ENCODE measurements at regions not wholly inside any gene's neighbourhood (a gene's known extent, or its start where the extent isn't known, plus 50 kb on each side); places are given as distances from the start of the nearest gene placed in this dataset.
"Not testable (repeated sequence)": the region's sequence is repeated elsewhere in the genome, so short reads cannot be mapped to it uniquely, and the experiment has no call there.

GRCh38 chr6:106807947-106808611 lies 166.4 kb downstream of the CD24 start:
- no peaks in the 10 kb centered on the region for H3K27me3 Mint-ChIP-seq
- DNase-seq (no peak), ATAC-seq (replicated peaks) (no peak)
- no peak overlapping the region for H3K27ac Mint-ChIP-seq
- peaks cover 26 to 35% of the 10 kb centered on the region in 2 donors for H3K9me3 Mint-ChIP-seq
- peaks cover 1 to 6% of the 10 kb centered on the region in 2 donors for H3K4me1 Mint-ChIP-seq
- H3K36me3 Mint-ChIP-seq, result peaks cover 16 to 34% of the 10 kb centered on the region in 2 donors
- H3K4me3 Mint-ChIP-seq, result no peak overlapping the region

- not testable (repeated sequence) for H3K4me3 Mint-ChIP-seq; DNase-seq; H3K27ac Mint-ChIP-seq; H3K27me3 Mint-ChIP-seq; H3K4me1 Mint-ChIP-seq; ATAC-seq (replicated peaks)
- H3K36me3 Mint-ChIP-seq, result peaks cover 9 to 21% of the 10 kb centered on the region in 2 donors
- peaks cover 20 to 21% of the 10 kb centered on the region in 2 donors for H3K9me3 Mint-ChIP-seq
Measured at GRCh38 chr6:106806253-106806652, 168.3 kb downstream of the CD24 start.

- no peaks in the 10 kb centered on the region for H3K27me3 Mint-ChIP-seq
- H3K4me3 Mint-ChIP-seq, result no peak overlapping the region
- H3K27ac Mint-ChIP-seq, result no peak overlapping the region
- DNase-seq (no peak), ATAC-seq (replicated peaks) (no peak)
- H3K4me1 Mint-ChIP-seq, result peaks cover 1 to 6% of the 10 kb centered on the region in 2 donors
- peaks cover 17 to 18% of the 10 kb centered on the region in 2 donors for H3K9me3 Mint-ChIP-seq
- peaks cover 7 to 19% of the 10 kb centered on the region in 2 donors for H3K36me3 Mint-ChIP-seq
Measured at GRCh38 chr6:106805771-106806170, 168.8 kb downstream of the CD24 start.

- Mint-ChIP-seq H3K27ac (no peak overlapping the region), H3K36me3 (peaks cover 7 to 19% of the 10 kb centered on the region in 2 donors), H3K4me3 (no peak overlapping the region), H3K4me1 (peaks cover 1 to 6% of the 10 kb centered on the region in 2 donors), H3K27me3 (no peaks in the 10 kb centered on the region), H3K9me3 (peaks cover 10 to 18% of the 10 kb centered on the region in 2 donors)
- DNase-seq, result no peak
- no peak for ATAC-seq (replicated peaks)
Measured at GRCh38 chr6:106804346-106805335, 169.9 kb downstream of the CD24 start.

- no peak overlapping the region for H3K27ac Mint-ChIP-seq
- H3K9me3 Mint-ChIP-seq, result peaks cover 2 to 6% of the 10 kb centered on the region in 2 donors
- H3K4me3 Mint-ChIP-seq, result no peak overlapping the region
- no peaks in the 10 kb centered on the region for H3K27me3 Mint-ChIP-seq
- DNase-seq (no peak), ATAC-seq (replicated peaks) (no peak)
- H3K36me3 Mint-ChIP-seq, result peaks cover 1 to 6% of the 10 kb centered on the region in 2 donors
- peaks cover 8 to 14% of the 10 kb centered on the region in 2 donors for H3K4me1 Mint-ChIP-seq
Measured at GRCh38 chr6:106803188-106803587, 171.3 kb downstream of the CD24 start.

GRCh38 chr6:106802139-106802538 lies 172.4 kb downstream of the CD24 start:
- Mint-ChIP-seq H3K27ac (no peak overlapping the region), H3K36me3 (peaks cover 0 to 4% of the 10 kb centered on the region in 2 donors), H3K4me3 (no peak overlapping the region), H3K27me3 (no peaks in the 10 kb centered on the region), H3K9me3 (peaks cover 0 to 4% of the 10 kb centered on the region in 2 donors), H3K4me1 (peaks cover 9 to 14% of the 10 kb centered on the region in 2 donors)
- DNase-seq, result no peak
- ATAC-seq (replicated peaks), result no peak

GRCh38 chr6:106801256-106801655 lies 171.9 kb downstream of the QRSL1 start:
- H3K27ac Mint-ChIP-seq, result no peak overlapping the region
- peaks cover 9 to 14% of the 10 kb centered on the region in 2 donors for H3K4me1 Mint-ChIP-seq
- H3K36me3 Mint-ChIP-seq, result no peaks in the 10 kb centered on the region

GRCh38 chr6:106800379-106800778 lies 171.0 kb downstream of the QRSL1 start:
- Mint-ChIP-seq H3K4me1 (peaks cover 9 to 14% of the 10 kb centered on the region in 2 donors), H3K27me3 (peaks cover 0 to 4% of the 10 kb centered on the region in 2 donors), H3K27ac (no peak overlapping the region), H3K9me3 (no peaks in the 10 kb centered on the region), H3K4me3 (no peak overlapping the region), H3K36me3 (no peaks in the 10 kb centered on the region)
- ATAC-seq (replicated peaks) (no peak), DNase-seq (no peak)

More at GRCh38 chr6:106801256-106801655, 171.9 kb downstream of the QRSL1 start:
- Mint-ChIP-seq H3K4me3 (no peak overlapping the region), H3K9me3 (no peaks in the 10 kb centered on the region), H3K27me3 (no peaks in the 10 kb centered on the region)
- DNase-seq (no peak), ATAC-seq (replicated peaks) (no peak)

- Mint-ChIP-seq H3K27ac (no peak overlapping the region), H3K4me3 (no peak overlapping the region), H3K9me3 (no peaks in the 10 kb centered on the region), H3K36me3 (no peaks in the 10 kb centered on the region), H3K27me3 (peaks cover 0 to 4% of the 10 kb centered on the region in 2 donors), H3K4me1 (peaks cover 9 to 12% of the 10 kb centered on the region in 2 donors)
- DNase-seq (no peak), ATAC-seq (replicated peaks) (peak; percentile 61 to 67)
Measured at GRCh38 chr6:106799031-106799894, 169.9 kb downstream of the QRSL1 start.

- no peak for DNase-seq
- Mint-ChIP-seq H3K9me3 (no peaks in the 10 kb centered on the region), H3K4me3 (no peak overlapping the region), H3K27ac (no peak overlapping the region), H3K4me1 (peaks cover 8 to 12% of the 10 kb centered on the region in 2 donors), H3K27me3 (peaks cover 0 to 4% of the 10 kb centered on the region in 2 donors), H3K36me3 (no peaks in the 10 kb centered on the region)
- ATAC-seq (replicated peaks), result no peak
Measured at GRCh38 chr6:106797186-106797585, 167.8 kb downstream of the QRSL1 start.

- peaks cover 0 to 4% of the 10 kb centered on the region in 2 donors for H3K27me3 Mint-ChIP-seq
- no peak overlapping the region for H3K27ac Mint-ChIP-seq
- no peaks in the 10 kb centered on the region for H3K36me3 Mint-ChIP-seq
- ATAC-seq (replicated peaks), result no peak
- no peak overlapping the region for H3K4me3 Mint-ChIP-seq
- DNase-seq, result no peak
- no peaks in the 10 kb centered on the region for H3K9me3 Mint-ChIP-seq
- peaks cover 12% of the 10 kb centered on the region in 2 donors for H3K4me1 Mint-ChIP-seq
Measured at GRCh38 chr6:106796781-106797180, 167.4 kb downstream of the QRSL1 start.

GRCh38 chr6:106794129-106794528 lies 164.8 kb downstream of the QRSL1 start:
- no peak for DNase-seq
- peaks cover 0 to 4% of the 10 kb centered on the region in 2 donors for H3K27me3 Mint-ChIP-seq
- peaks cover 30% of the 10 kb centered on the region in 2 donors for H3K4me1 Mint-ChIP-seq
- no peak overlapping the region for H3K27ac Mint-ChIP-seq
- H3K9me3 Mint-ChIP-seq, result no peaks in the 10 kb centered on the region
- no peak for ATAC-seq (replicated peaks)
- no peaks in the 10 kb centered on the region for H3K36me3 Mint-ChIP-seq
- H3K4me3 Mint-ChIP-seq, result no peak overlapping the region

GRCh38 chr6:106792536-106793236 lies 163.3 kb downstream of the QRSL1 start:
- Mint-ChIP-seq H3K4me1 (peaks cover 26 to 30% of the 10 kb centered on the region in 2 donors), H3K36me3 (no peaks in the 10 kb centered on the region), H3K9me3 (no peaks in the 10 kb centered on the region), H3K27me3 (peaks cover 0 to 4% of the 10 kb centered on the region in 2 donors), H3K27ac (no peak overlapping the region), H3K4me3 (no peak overlapping the region)
- DNase-seq, result no peak
- no peak for ATAC-seq (replicated peaks)
